Mesodermal cell (in vitro differentiated cells): ENCODE measurements at regions not wholly inside any gene's neighbourhood (a gene's known extent, or its start where the extent isn't known, plus 50 kb on each side); places are given as distances from the start of the nearest gene placed in this dataset.

Source experiments
- H3K27ac ChIP-seq: 2 replicates; pipeline ENCODE4 v1.7.0; 2013; ENCODE audit warnings: mild to moderate bottlenecking, low read depth, low read length, moderate library complexity; ENCODE audit not compliant: severe bottlenecking
- H3K36me3 ChIP-seq: 2 replicates; pipeline ENCODE4 v1.7.1; 2013; ENCODE audit warnings: mild to moderate bottlenecking, low read length, moderate library complexity; ENCODE audit not compliant: control insufficient read depth, insufficient read depth
- H3K4me1 ChIP-seq: one replicate; pipeline ENCODE4 v1.7.1; 2013; ENCODE audit warnings: mild to moderate bottlenecking, low read length; ENCODE audit not compliant: insufficient read depth, control insufficient read depth, poor library complexity, severe bottlenecking
- H3K4me3 ChIP-seq: 2 replicates; pipeline ENCODE4 v1.7.0; 2013; ENCODE audit warnings: low read length, control low read depth, mild to moderate bottlenecking; ENCODE audit not compliant: insufficient read depth, poor library complexity, severe bottlenecking; ENCODE audit errors: extremely low read depth
- H3K9me3 ChIP-seq: 2 replicates; pipeline ENCODE4 v1.7.1; 2013; ENCODE audit warnings: mild to moderate bottlenecking, low read length, moderate library complexity; ENCODE audit not compliant: control insufficient read depth
- WGBS, 2 experiments: methylation state at CpG; one replicate each; pipeline ENCODE4 v1.1.5; 2013; ENCODE audit warnings: missing lambda C conversion rate in 2 of 2; ENCODE audit not compliant: insufficient coverage in 2 of 2; 5-methylcytosine and 5-hydroxymethylcytosine counted together

- H3K4me1 ChIP-seq, result no peaks in the 10 kb centered on the region
- no peak overlapping the region for H3K27ac ChIP-seq
- peaks cover 6% of the 10 kb centered on the region for H3K9me3 ChIP-seq
- H3K4me3 ChIP-seq, result no peak overlapping the region
- H3K36me3 ChIP-seq, result no peaks in the 10 kb centered on the region
These were observed 173.4 kb downstream of the BMP4 start for GRCh38 chr14:53783256-53783655.

GRCh38 chr14:53780051-53780555 is 176.5 kb downstream of the BMP4 start:
- 79 to 97% methylated on average over 3 to 6 of the region's 7 CpGs for WGBS, 2 experiments
- H3K27ac ChIP-seq, result no peak overlapping the region

GRCh38 chr14:53779301-53779700 is 177.3 kb downstream of the BMP4 start:
- Histone ChIP-seq H3K9me3 (no peaks in the 10 kb centered on the region), H3K27ac (no peak overlapping the region), H3K4me3 (no peak overlapping the region), H3K4me1 (no peaks in the 10 kb centered on the region), H3K36me3 (no peaks in the 10 kb centered on the region)
- 80 to 100% methylated on average over 2 of the region's 2 CpGs for WGBS, 2 experiments

More at GRCh38 chr14:53780051-53780555, 176.5 kb downstream of the BMP4 start:
- Histone ChIP-seq H3K36me3 (no peaks in the 10 kb centered on the region), H3K4me3 (no peak overlapping the region), H3K4me1 (no peaks in the 10 kb centered on the region), H3K9me3 (peaks cover 4% of the 10 kb centered on the region)

- Histone ChIP-seq H3K4me3 (no peak overlapping the region), H3K36me3 (no peaks in the 10 kb centered on the region), H3K4me1 (no peaks in the 10 kb centered on the region), H3K27ac (no peak overlapping the region), H3K9me3 (no peaks in the 10 kb centered on the region)
These were observed 178.4 kb downstream of the BMP4 start for GRCh38 chr14:53778263-53778662.

- no peak overlapping the region for H3K4me3 ChIP-seq
- 90 to 100% methylated on average over 2 of the region's 5 CpGs for WGBS, 2 experiments
- no peaks in the 10 kb centered on the region for H3K9me3 ChIP-seq
- no peaks in the 10 kb centered on the region for H3K4me1 ChIP-seq
- H3K36me3 ChIP-seq, result no peaks in the 10 kb centered on the region
- H3K27ac ChIP-seq, result no peak overlapping the region
These were observed 183.7 kb downstream of the BMP4 start for GRCh38 chr14:53772936-53773335.

- 100% methylated on average over 1 of the region's 2 CpGs for WGBS, 2 experiments
- Histone ChIP-seq H3K4me3 (no peak overlapping the region), H3K9me3 (no peaks in the 10 kb centered on the region), H3K36me3 (no peaks in the 10 kb centered on the region), H3K27ac (no peak overlapping the region), H3K4me1 (no peaks in the 10 kb centered on the region)
These were observed 189.1 kb downstream of the BMP4 start for GRCh38 chr14:53767566-53767965.

- Histone ChIP-seq H3K36me3 (no peaks in the 10 kb centered on the region), H3K4me1 (no peaks in the 10 kb centered on the region), H3K27ac (no peak overlapping the region), H3K9me3 (no peaks in the 10 kb centered on the region), H3K4me3 (no peak overlapping the region)
These were observed 190.0 kb downstream of the BMP4 start for GRCh38 chr14:53766601-53767000.

GRCh38 chr14:53766106-53766505 is 190.5 kb downstream of the BMP4 start:
- Histone ChIP-seq H3K9me3 (no peaks in the 10 kb centered on the region), H3K4me1 (no peaks in the 10 kb centered on the region), H3K27ac (no peak overlapping the region), H3K4me3 (no peak overlapping the region), H3K36me3 (no peaks in the 10 kb centered on the region)
- no CpG with 5 or more reads among the region's 2 CpGs for WGBS, 2 experiments

GRCh38 chr14:53764846-53765245 is 191.8 kb downstream of the BMP4 start:
- no peak overlapping the region for H3K27ac ChIP-seq
- no peaks in the 10 kb centered on the region for H3K9me3 ChIP-seq
- WGBS, 2 experiments, result 67 to 100% methylated on average over 1 of the region's 1 CpG
- H3K36me3 ChIP-seq, result no peaks in the 10 kb centered on the region
- no peak overlapping the region for H3K4me3 ChIP-seq
- no peaks in the 10 kb centered on the region for H3K4me1 ChIP-seq

- H3K36me3 ChIP-seq, result no peaks in the 10 kb centered on the region
- H3K4me1 ChIP-seq, result no peaks in the 10 kb centered on the region
- H3K27ac ChIP-seq, result no peak overlapping the region
- no peaks in the 10 kb centered on the region for H3K9me3 ChIP-seq
- WGBS, 2 experiments, result no CpG with 5 or more reads among the region's 2 CpGs
- no peak overlapping the region for H3K4me3 ChIP-seq
These were observed 198.5 kb downstream of the BMP4 start for GRCh38 chr14:53758141-53758540.

- Histone ChIP-seq H3K36me3 (no peaks in the 10 kb centered on the region), H3K27ac (no peak overlapping the region), H3K9me3 (no peaks in the 10 kb centered on the region), H3K4me3 (no peak overlapping the region), H3K4me1 (no peaks in the 10 kb centered on the region)
These were observed 198.9 kb downstream of the BMP4 start for GRCh38 chr14:53757732-53758131.

- 85 to 100% methylated on average over 2 to 3 of the region's 3 CpGs for WGBS, 2 experiments
- Histone ChIP-seq H3K9me3 (no peaks in the 10 kb centered on the region), H3K4me1 (no peaks in the 10 kb centered on the region), H3K4me3 (no peak overlapping the region), H3K27ac (no peak overlapping the region), H3K36me3 (no peaks in the 10 kb centered on the region)
These were observed 205.0 kb downstream of the BMP4 start for GRCh38 chr14:53751650-53752049.
